Right lobe of liver (tissue), 4 donors: ENCODE measurements at regions not wholly inside any gene's neighbourhood (a gene's known extent, or its start where the extent isn't known, plus 50 kb on each side); places are given as distances from the start of the nearest gene placed in this dataset.

Source experiments
- CTCF ChIP-seq, 4 donors: fragments of 200-600 bp in 3 of 4; fragments of 450-650 bp in 1 of 4; IDR thresholded peaks; one replicate each; pipeline versions ENCODE4 v1.5.1 to v1.8.0; 2016 to 2022; ENCODE audit warnings: antibody characterized with exemption in 4 of 4, mild to moderate bottlenecking in 2 of 4
- POLR2A ChIP-seq: fragments of 450-650 bp; IDR thresholded peaks from one replicate; pipeline ENCODE4 v1.6.1; 2017; ENCODE audit warnings: antibody characterized with exemption, mild to moderate bottlenecking
- donor health status: DM: no; HTN: no; CAD: no.
- donor health status: DM: no; HTN: no; CAD: no.
- donor health status: DM: no; HTN: yes; CAD: no.

GRCh38 chr2:145751629-145752028, 1231.7 kb upstream of the ZEB2 start:
- no peak for TF ChIP-seq CTCF (IDR thresholded peaks at IDR 0.05)
- TF ChIP-seq POLR2A: no peak
